ENCODE measurements at regions not wholly inside any gene's neighbourhood (a gene's known extent, or its start where the extent isn't known, plus 50 kb on each side); places are given as distances from the start of the nearest gene placed in this dataset.

GRCh38 chr3:76872999-76873398 is 166.9 kb upstream of the ROBO2 start:
- TF ChIP-seq EZH2 (optimal IDR thresholded peaks at IDR 0.05; ENCODE audit: low read depth, low read length) (no peak), CTCF (IDR thresholded peaks at IDR 0.05; ENCODE audit: low read length) (no peak)
